ENCODE measurements at regions not wholly inside any gene's neighbourhood (a gene's known extent, or its start where the extent isn't known, plus 50 kb on each side); places are given as distances from the start of the nearest gene placed in this dataset.

DNA sequence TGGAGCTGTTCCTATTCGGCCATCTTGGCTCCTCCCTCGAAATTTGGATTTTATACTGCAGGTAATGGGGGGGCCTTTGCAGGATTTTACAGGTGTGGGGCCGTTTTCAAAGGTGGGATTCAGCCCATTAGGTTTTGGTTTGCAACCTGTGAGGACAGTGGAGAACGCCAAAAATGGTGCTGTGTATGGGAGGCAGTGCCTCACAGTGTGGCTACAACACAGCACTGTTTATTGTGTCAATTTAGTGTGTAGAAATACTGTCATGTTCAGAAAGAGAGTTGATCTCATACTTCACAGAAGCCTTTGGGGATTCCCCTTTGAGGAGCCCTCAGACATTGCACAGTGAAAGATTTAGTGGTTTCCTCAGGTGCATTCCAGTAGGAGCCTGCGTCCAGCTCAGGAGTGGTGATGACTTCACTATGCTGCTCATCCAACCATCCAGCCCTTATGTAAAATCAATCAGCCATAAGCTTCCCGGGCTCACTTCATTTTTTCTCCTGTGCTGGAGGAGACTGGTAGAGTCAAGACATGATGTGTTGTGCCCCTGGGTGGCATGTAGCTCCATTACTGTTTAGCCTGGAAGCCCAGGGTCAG, 92.7 kb upstream of the PRMT8 start:
- POLR2A ChIA-PET (ENCODE audit: low non-redundant PET): no interaction called here
- BruUV-seq (replicated peaks): no TSS peak
- TF ChIP-seq EZH2 (IDR thresholded peaks at IDR 0.05; ENCODE audit: borderline replicate concordance, low read depth, low read length, poor library complexity, severe bottlenecking): no peak
- TF ChIP-seq, protein P1, sequence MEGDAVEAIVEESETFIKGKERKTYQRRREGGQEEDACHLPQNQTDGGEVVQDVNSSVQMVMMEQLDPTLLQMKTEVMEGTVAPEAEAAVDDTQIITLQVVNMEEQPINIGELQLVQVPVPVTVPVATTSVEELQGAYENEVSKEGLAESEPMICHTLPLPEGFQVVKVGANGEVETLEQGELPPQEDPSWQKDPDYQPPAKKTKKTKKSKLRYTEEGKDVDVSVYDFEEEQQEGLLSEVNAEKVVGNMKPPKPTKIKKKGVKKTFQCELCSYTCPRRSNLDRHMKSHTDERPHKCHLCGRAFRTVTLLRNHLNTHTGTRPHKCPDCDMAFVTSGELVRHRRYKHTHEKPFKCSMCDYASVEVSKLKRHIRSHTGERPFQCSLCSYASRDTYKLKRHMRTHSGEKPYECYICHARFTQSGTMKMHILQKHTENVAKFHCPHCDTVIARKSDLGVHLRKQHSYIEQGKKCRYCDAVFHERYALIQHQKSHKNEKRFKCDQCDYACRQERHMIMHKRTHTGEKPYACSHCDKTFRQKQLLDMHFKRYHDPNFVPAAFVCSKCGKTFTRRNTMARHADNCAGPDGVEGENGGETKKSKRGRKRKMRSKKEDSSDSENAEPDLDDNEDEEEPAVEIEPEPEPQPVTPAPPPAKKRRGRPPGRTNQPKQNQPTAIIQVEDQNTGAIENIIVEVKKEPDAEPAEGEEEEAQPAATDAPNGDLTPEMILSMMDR (conservative IDR thresholded peaks at IDR 0.05; ENCODE audit: low read depth, low read length): no peak

DNA sequence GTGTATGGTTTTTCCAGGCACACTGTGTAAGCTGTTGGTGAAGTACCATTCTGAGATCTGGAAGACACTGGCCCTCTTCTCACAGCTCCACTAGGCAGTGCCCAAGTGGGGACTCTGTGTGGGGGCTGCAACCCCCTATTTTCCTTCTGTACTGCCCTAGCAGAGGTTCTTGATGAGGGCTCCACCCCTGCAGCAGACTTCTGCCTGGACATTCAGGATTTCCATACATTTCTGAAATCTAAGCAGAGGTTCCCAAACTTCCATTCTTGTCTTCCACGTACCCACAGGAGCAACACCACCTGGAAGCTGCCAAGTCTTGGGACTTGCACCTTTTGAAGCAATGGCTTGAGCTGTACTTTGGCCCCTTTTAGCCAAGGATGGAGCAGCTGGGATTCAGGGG, 85.2 kb upstream of the PRMT8 start:
- DNase-seq (ENCODE audit: low spot score): no peak
- no peak overlapping the region for H3K27ac ChIP-seq (ENCODE audit: low read depth, low read length, poor library complexity, severe bottlenecking)
- H3K4me1 ChIP-seq (ENCODE audit: insufficient read depth, low read length, poor library complexity, severe bottlenecking): no peaks in the 10 kb centered on the region
- CTCF ChIA-PET: no interaction called here
- POLR2A ChIA-PET (ENCODE audit: low non-redundant PET): no interaction called here
- no TSS peak for BruUV-seq (replicated peaks)
- H3K9me3 ChIP-seq (ENCODE audit: low read depth, low read length, poor library complexity, severe bottlenecking): peaks cover 10% of the 10 kb centered on the region
- no peak overlapping the region for H3K4me3 ChIP-seq (ENCODE audit: low read depth, low read length, poor library complexity, severe bottlenecking)
- intact Hi-C loops (cut with micrococcal nuclease; ENCODE audit: unreplicated experiment): no loop called here
- TF ChIP-seq EZH2 (IDR thresholded peaks at IDR 0.05; ENCODE audit: borderline replicate concordance, low read depth, low read length, poor library complexity, severe bottlenecking): no peak
- TF ChIP-seq, protein P1 (conservative IDR thresholded peaks at IDR 0.05; ENCODE audit: low read depth, low read length): no peak
- no peaks in the 10 kb centered on the region for H3K27me3 ChIP-seq (replicated peaks; ENCODE audit: insufficient read depth, low read depth, low read length, poor library complexity)
- H3K36me3 ChIP-seq (ENCODE audit: insufficient read depth, low read length, poor library complexity, severe bottlenecking): no peaks in the 10 kb centered on the region

More for the DNA sequence above, 92.7 kb upstream of the PRMT8 start:
- intact Hi-C loops (cut with micrococcal nuclease; ENCODE audit: unreplicated experiment): no loop called here
- no peaks in the 10 kb centered on the region for H3K9me3 ChIP-seq (ENCODE audit: low read depth, low read length, poor library complexity, severe bottlenecking)
- H3K27me3 ChIP-seq (replicated peaks; ENCODE audit: insufficient read depth, low read depth, low read length, poor library complexity): peaks cover 8% of the 10 kb centered on the region
- H3K4me3 ChIP-seq (ENCODE audit: low read depth, low read length, poor library complexity, severe bottlenecking): no peak overlapping the region
- H3K4me1 ChIP-seq (ENCODE audit: insufficient read depth, low read length, poor library complexity, severe bottlenecking): no peaks in the 10 kb centered on the region
- DNase-seq (ENCODE audit: low spot score): no peak
- no peaks in the 10 kb centered on the region for H3K36me3 ChIP-seq (ENCODE audit: insufficient read depth, low read length, poor library complexity, severe bottlenecking)
- no peak overlapping the region for H3K27ac ChIP-seq (ENCODE audit: low read depth, low read length, poor library complexity, severe bottlenecking)
- CTCF ChIA-PET: interaction anchor here (0.6 kb wide), 1 partner anchor 179 kb away, joined by 3 read pairs; no protein-coding TSS in a partner anchor

DNA sequence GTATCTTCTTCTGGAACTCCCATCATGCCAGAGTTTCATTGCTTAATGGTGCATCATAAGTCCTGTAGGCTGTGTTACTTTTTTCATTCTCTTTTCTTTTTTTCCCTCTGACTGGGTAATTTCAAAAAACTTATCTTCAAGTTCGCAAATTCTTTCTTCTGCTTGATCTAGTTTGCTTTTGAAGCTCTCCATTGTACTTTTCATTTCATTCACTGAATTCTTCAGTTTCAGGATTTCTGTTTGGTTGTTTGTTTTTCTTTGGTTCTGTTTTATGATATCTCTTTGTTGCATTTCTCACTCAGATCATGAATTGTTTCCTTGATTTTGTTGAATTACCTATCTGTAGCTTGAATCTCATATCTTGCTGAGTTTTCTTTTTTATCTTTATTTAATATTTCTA, 83.3 kb upstream of the PRMT8 start:
- CTCF ChIA-PET: no interaction called here
- no peak overlapping the region for H3K4me3 ChIP-seq (ENCODE audit: low read depth, low read length, poor library complexity, severe bottlenecking)
- BruUV-seq (replicated peaks): no TSS peak

More for the DNA sequence above, 83.3 kb upstream of the PRMT8 start:
- no peaks in the 10 kb centered on the region for H3K36me3 ChIP-seq (ENCODE audit: insufficient read depth, low read length, poor library complexity, severe bottlenecking)
- H3K27ac ChIP-seq (ENCODE audit: low read depth, low read length, poor library complexity, severe bottlenecking): no peak overlapping the region
- intact Hi-C loops (cut with micrococcal nuclease; ENCODE audit: unreplicated experiment): no loop called here
- POLR2A ChIA-PET (ENCODE audit: low non-redundant PET): no interaction called here
- TF ChIP-seq, protein P1 (conservative IDR thresholded peaks at IDR 0.05; ENCODE audit: low read depth, low read length): no peak
- TF ChIP-seq EZH2 (IDR thresholded peaks at IDR 0.05; ENCODE audit: borderline replicate concordance, low read depth, low read length, poor library complexity, severe bottlenecking): no peak
- H3K4me1 ChIP-seq (ENCODE audit: insufficient read depth, low read length, poor library complexity, severe bottlenecking): no peaks in the 10 kb centered on the region
- DNase-seq (ENCODE audit: low spot score): no peak
- H3K9me3 ChIP-seq (ENCODE audit: low read depth, low read length, poor library complexity, severe bottlenecking): peaks cover 10% of the 10 kb centered on the region
- H3K27me3 ChIP-seq (replicated peaks; ENCODE audit: insufficient read depth, low read depth, low read length, poor library complexity): no peaks in the 10 kb centered on the region

Data from A673 (cell line).